Fibroblast of mammary gland (primary cell): ENCODE measurements at regions not wholly inside any gene's neighbourhood (a gene's known extent, or its start where the extent isn't known, plus 50 kb on each side); places are given as distances from the start of the nearest gene placed in this dataset.

Experiments
- DNase-seq: peaks from one replicate; pipeline ENCODE4 v3.0.0-alpha.2; 2010; ENCODE audit warnings: low read depth
- H3K4me3 ChIP-seq: 2 replicates; pipeline ENCODE4 v1.5.1; 2011; ENCODE audit warnings: low read depth, mild to moderate bottlenecking, low read length, moderate library complexity; ENCODE audit not compliant: control insufficient read depth
- TF ChIP-seq, protein P1 (sequence below): conservative IDR thresholded peaks from 2 replicates; pipeline ENCODE4 v1.5.1; 2011; ENCODE audit warnings: low read depth, low read length, inconsistent platforms; ENCODE audit not compliant: control insufficient read depth, insufficient read depth

- TF ChIP-seq, protein P1, sequence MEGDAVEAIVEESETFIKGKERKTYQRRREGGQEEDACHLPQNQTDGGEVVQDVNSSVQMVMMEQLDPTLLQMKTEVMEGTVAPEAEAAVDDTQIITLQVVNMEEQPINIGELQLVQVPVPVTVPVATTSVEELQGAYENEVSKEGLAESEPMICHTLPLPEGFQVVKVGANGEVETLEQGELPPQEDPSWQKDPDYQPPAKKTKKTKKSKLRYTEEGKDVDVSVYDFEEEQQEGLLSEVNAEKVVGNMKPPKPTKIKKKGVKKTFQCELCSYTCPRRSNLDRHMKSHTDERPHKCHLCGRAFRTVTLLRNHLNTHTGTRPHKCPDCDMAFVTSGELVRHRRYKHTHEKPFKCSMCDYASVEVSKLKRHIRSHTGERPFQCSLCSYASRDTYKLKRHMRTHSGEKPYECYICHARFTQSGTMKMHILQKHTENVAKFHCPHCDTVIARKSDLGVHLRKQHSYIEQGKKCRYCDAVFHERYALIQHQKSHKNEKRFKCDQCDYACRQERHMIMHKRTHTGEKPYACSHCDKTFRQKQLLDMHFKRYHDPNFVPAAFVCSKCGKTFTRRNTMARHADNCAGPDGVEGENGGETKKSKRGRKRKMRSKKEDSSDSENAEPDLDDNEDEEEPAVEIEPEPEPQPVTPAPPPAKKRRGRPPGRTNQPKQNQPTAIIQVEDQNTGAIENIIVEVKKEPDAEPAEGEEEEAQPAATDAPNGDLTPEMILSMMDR: no peak
- H3K4me3 ChIP-seq: no peak overlapping the region
- no peak for DNase-seq
Measured at GRCh38 chr9:107883496-107884124, 394.0 kb upstream of the KLF4 start.

DNA sequence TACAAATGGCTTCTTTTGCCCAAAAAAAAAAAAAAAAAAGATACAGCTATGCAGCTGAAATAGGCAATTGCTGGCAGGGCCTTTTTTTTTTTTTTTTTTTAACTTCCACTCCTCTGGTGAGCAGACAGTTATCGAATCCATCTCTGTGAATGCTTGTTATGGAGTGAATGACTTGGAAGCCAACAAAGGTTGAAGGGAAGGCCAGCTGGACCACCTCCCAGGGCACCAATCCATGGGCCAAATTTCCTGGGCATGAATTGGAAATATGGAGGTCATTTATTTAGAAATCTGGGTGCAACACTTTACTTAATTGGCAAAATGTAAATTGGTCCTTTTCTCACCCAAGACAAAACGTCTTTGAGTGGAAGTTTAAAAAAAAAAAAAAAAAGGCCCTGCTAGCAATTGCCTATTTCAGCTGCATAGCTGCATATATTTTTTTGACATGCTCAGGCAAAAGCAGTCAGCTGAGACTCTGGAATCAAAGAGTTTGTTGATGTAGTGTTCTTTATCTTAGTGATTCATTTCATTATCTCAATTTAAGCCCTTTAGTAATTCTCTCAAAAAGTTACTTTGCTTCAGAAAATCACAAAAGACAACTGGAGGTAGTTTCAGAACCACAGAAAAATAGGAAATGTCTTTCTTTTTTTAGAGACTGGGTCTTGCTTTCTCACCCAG is 392.2 kb upstream of the KLF4 start:
- TF ChIP-seq, protein P1: no peak
- H3K4me3 ChIP-seq: no peak overlapping the region
- DNase-seq: no peak

GRCh38 chr9:107878462-107878861 is 388.9 kb upstream of the KLF4 start:
- H3K4me3 ChIP-seq: no peak overlapping the region
- TF ChIP-seq, protein P1: no peak
- no peak for DNase-seq

- DNase-seq: peak; percentile 12
- no peak overlapping the region for H3K4me3 ChIP-seq
- TF ChIP-seq, protein P1: no peak
Measured at GRCh38 chr9:107875571-107875980, 386.0 kb upstream of the KLF4 start.

DNA sequence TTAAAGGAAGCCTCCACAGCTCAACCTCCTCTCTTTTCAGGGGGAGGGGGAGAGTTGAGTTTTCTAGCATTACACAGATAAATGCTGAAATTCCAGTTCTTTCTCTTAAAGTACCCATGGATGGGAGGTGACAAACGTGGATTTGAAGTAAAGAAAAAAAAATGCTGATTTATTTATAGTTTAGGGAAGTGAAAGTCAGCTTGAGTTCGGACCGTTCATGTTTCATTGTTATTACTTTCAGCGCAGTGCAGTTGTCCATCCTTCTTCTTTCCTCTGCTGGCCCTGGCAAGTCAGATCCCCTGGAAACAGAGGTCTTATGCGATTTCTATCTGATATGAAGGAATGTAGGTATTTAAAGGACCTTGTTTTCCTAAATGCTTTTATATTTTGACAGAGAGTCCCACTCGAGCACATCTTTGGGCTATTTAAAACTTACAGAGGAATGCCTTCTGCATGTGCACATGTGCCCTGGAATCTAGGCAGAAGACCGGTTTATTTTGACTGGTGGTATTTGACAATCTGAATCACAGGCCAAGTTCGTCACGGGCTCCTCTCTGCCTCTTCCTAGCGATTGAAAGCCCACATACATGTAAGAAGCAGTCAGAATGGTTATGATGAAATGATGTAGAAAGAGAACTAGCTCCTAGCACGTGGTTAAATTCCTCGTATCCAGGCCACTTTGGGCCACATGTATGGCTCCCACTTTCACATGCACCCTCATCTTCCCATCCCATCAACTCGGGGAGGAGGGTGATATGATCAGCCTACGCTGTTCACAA is 385.2 kb upstream of the KLF4 start:
- DNase-seq: no peak
- H3K4me3 ChIP-seq: no peak overlapping the region
- TF ChIP-seq, protein P1: no peak

- TF ChIP-seq, protein P1: no peak
- no peak for DNase-seq
- H3K4me3 ChIP-seq: no peak overlapping the region
Measured at GRCh38 chr9:107874137-107874536, 384.6 kb upstream of the KLF4 start.
